Smooth muscle cell (in vitro differentiated cells): ENCODE measurements at regions not wholly inside any gene's neighbourhood (a gene's known extent, or its start where the extent isn't known, plus 50 kb on each side); places are given as distances from the start of the nearest gene placed in this dataset.

Experiments
- DNase-seq: peaks from one replicate; lab custom pipeline; 2025; ENCODE audit not compliant: unreplicated experiment; lab: John Stamatoyannopoulos, UW
- H2AFZ ChIP-seq: fragments of 200-600 bp; sonication (generic); 2 replicates; pipeline ENCODE4 v1.6.0; 2016; ENCODE audit warnings: antibody characterized with exemption, low read depth, mild to moderate bottlenecking
- H3F3A ChIP-seq: fragments of 200-600 bp; sonication (generic); 2 replicates; pipeline ENCODE4 v1.6.0; 2017; ENCODE audit warnings: antibody characterized with exemption, low read depth
- H3K27ac ChIP-seq: fragments of 200-600 bp; sonication (generic); 2 replicates; pipeline ENCODE4 v1.5.1; 2016; ENCODE audit warnings: low read depth, mild to moderate bottlenecking
- H3K27me3 ChIP-seq: fragments of 200-600 bp; sonication (generic); 2 replicates; pipeline ENCODE4 v1.6.1; 2016; ENCODE audit warnings: low read depth, mild to moderate bottlenecking
- H3K36me3 ChIP-seq: fragments of 200-600 bp; sonication (generic); 2 replicates; pipeline ENCODE4 v1.5.1; 2016; ENCODE audit warnings: low read depth
- H3K4me1 ChIP-seq: fragments of 200-600 bp; sonication (generic); 2 replicates; pipeline ENCODE4 v1.5.1; 2016; ENCODE audit warnings: low read depth
- H3K4me2 ChIP-seq: fragments of 200-600 bp; sonication (generic); 2 replicates; pipeline ENCODE4 v1.6.0; 2016; ENCODE audit warnings: mild to moderate bottlenecking
- H3K4me3 ChIP-seq: fragments of 200-600 bp; sonication (generic); 2 replicates; pipeline ENCODE4 v1.5.1; 2016; ENCODE audit warnings: mild to moderate bottlenecking
- H3K79me2 ChIP-seq: fragments of 200-600 bp; sonication (generic); 2 replicates; pipeline ENCODE4 v1.6.0; 2016; ENCODE audit warnings: low read depth, mild to moderate bottlenecking
- H3K9ac ChIP-seq: fragments of 200-600 bp; sonication (generic); 2 replicates; pipeline ENCODE4 v1.6.0; 2016; ENCODE audit warnings: low read depth
- H3K9me3 ChIP-seq: fragments of 200-600 bp; sonication (generic); replicated peaks from 2 replicates; pipeline ENCODE4 v1.5.1; 2016; ENCODE audit warnings: low read depth
- H4K20me1 ChIP-seq: fragments of 200-600 bp; sonication (generic); 2 replicates; pipeline ENCODE4 v1.6.0; 2016; ENCODE audit warnings: low read depth
- WGBS: methylation state at CpG from one replicate; pipeline ENCODE4 v1.1.7; 2016; ENCODE audit warnings: low lambda C conversion rate; 5-methylcytosine and 5-hydroxymethylcytosine counted together
- TF ChIP-seq, protein P1 (sequence below): fragments of 200-600 bp; sonication (generic); IDR thresholded peaks from 2 replicates; pipeline ENCODE4 v1.5.1; 2017; ENCODE audit warnings: borderline replicate concordance, mild to moderate bottlenecking, antibody characterized with exemption; ENCODE audit not compliant: insufficient read depth, poor library complexity, severe bottlenecking

GRCh38 chr3:14278265-14278798, 99.7 kb downstream of the LSM3 start:
- H3K9ac ChIP-seq, result no peak overlapping the region
- H3K4me2 ChIP-seq, result no peak overlapping the region
- H3K4me1 ChIP-seq, result no peaks in the 10 kb centered on the region
- peaks cover 8% of the 10 kb centered on the region for H3F3A ChIP-seq
- H3K36me3 ChIP-seq, result no peaks in the 10 kb centered on the region
- H2AFZ ChIP-seq, result no peak overlapping the region
- no peaks in the 10 kb centered on the region for H3K27me3 ChIP-seq
- no peaks in the 10 kb centered on the region for H3K79me2 ChIP-seq
- no peaks in the 10 kb centered on the region for H3K9me3 ChIP-seq
- no peak overlapping the region for H3K4me3 ChIP-seq
- DNase-seq, result no peak
- TF ChIP-seq, protein P1, sequence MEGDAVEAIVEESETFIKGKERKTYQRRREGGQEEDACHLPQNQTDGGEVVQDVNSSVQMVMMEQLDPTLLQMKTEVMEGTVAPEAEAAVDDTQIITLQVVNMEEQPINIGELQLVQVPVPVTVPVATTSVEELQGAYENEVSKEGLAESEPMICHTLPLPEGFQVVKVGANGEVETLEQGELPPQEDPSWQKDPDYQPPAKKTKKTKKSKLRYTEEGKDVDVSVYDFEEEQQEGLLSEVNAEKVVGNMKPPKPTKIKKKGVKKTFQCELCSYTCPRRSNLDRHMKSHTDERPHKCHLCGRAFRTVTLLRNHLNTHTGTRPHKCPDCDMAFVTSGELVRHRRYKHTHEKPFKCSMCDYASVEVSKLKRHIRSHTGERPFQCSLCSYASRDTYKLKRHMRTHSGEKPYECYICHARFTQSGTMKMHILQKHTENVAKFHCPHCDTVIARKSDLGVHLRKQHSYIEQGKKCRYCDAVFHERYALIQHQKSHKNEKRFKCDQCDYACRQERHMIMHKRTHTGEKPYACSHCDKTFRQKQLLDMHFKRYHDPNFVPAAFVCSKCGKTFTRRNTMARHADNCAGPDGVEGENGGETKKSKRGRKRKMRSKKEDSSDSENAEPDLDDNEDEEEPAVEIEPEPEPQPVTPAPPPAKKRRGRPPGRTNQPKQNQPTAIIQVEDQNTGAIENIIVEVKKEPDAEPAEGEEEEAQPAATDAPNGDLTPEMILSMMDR, result no peak
- H4K20me1 ChIP-seq, result no peaks in the 10 kb centered on the region
- H3K27ac ChIP-seq, result no peak overlapping the region
- 95% methylated on average over 7 of the region's 7 CpGs for WGBS

- no peak overlapping the region for H3K9ac ChIP-seq
- no peaks in the 10 kb centered on the region for H3K79me2 ChIP-seq
- H3K4me3 ChIP-seq, result no peak overlapping the region
- no peaks in the 10 kb centered on the region for H3K36me3 ChIP-seq
- H3K9me3 ChIP-seq, result no peaks in the 10 kb centered on the region
- H4K20me1 ChIP-seq, result no peaks in the 10 kb centered on the region
- H3K4me1 ChIP-seq, result no peaks in the 10 kb centered on the region
- no peak overlapping the region for H3K4me2 ChIP-seq
- TF ChIP-seq, protein P1, result no peak
- H2AFZ ChIP-seq, result no peak overlapping the region
- no peaks in the 10 kb centered on the region for H3K27me3 ChIP-seq
- peaks cover 2% of the 10 kb centered on the region for H3F3A ChIP-seq
- WGBS, result 34% methylated on average over 13 of the region's 13 CpGs
- no peak overlapping the region for H3K27ac ChIP-seq
- DNase-seq, result no peak
Measured at GRCh38 chr3:14278799-14279625, 100.4 kb downstream of the LSM3 start.

DNA sequence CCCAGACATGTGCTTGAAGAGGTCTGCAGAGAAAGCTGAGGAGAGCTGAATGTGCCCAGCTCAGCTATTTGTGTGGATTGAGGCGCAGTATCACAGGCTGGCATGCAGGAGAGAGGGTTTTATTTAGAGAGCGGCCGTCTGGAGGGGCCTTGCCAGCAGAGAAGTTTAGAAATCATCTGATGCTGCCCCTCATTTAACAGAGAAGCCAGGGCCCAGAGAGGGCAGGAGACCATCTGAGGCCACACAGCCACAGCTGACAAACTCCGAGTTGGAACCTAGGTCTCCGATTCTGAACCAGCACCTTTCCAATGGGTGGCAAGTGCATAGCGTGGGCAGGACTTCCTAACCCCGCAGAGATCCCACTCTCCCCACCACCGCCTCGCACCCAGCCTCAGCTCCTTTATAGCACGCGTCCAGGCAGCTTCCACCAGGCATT, 101.0 kb downstream of the LSM3 start:
- Histone ChIP-seq H3K79me2 (no peaks in the 10 kb centered on the region), H4K20me1 (no peaks in the 10 kb centered on the region), H3K36me3 (no peaks in the 10 kb centered on the region), H3K4me3 (no peak overlapping the region), H3K27ac (no peak overlapping the region), H3K9me3 (no peaks in the 10 kb centered on the region), H3K4me2 (no peak overlapping the region), H2AFZ (no peak overlapping the region), H3K27me3 (no peaks in the 10 kb centered on the region), H3K4me1 (no peaks in the 10 kb centered on the region), H3F3A (no peaks in the 10 kb centered on the region), H3K9ac (no peak overlapping the region)
- no peak for DNase-seq
- TF ChIP-seq, protein P1, result no peak
- WGBS, result 84% methylated on average over 11 of the region's 11 CpGs
